ENCODE measurements at regions not wholly inside any gene's neighbourhood (a gene's known extent, or its start where the extent isn't known, plus 50 kb on each side); places are given as distances from the start of the nearest gene placed in this dataset.

- no peak for TF ChIP-seq CTCF (conservative IDR thresholded peaks at IDR 0.05; ENCODE audit: low read depth, low read length)
- no peak for DNase-seq (ENCODE audit: low read depth)
- H3K4me3 ChIP-seq (ENCODE audit: low read depth, low read length) = no peak overlapping the region
These were observed 115.4 kb upstream of the SCAF11 start for GRCh38 chr12:46105735-46106134.

- DNase-seq (ENCODE audit: low read depth) = no peak
- no peak overlapping the region for H3K4me3 ChIP-seq (ENCODE audit: low read depth, low read length)
- TF ChIP-seq CTCF (conservative IDR thresholded peaks at IDR 0.05; ENCODE audit: low read depth, low read length) = no peak
These were observed 113.4 kb upstream of the SCAF11 start for GRCh38 chr12:46103559-46104383.

GRCh38 chr12:46101485-46101869, 111.1 kb upstream of the SCAF11 start:
- no peak for TF ChIP-seq CTCF (conservative IDR thresholded peaks at IDR 0.05; ENCODE audit: low read depth, low read length)
- no peak for DNase-seq (ENCODE audit: low read depth)
- H3K4me3 ChIP-seq (ENCODE audit: low read depth, low read length) = no peak overlapping the region

GRCh38 chr12:46100551-46101484, 110.4 kb upstream of the SCAF11 start:
- no peak for DNase-seq (ENCODE audit: low read depth)
- no peak for TF ChIP-seq CTCF (conservative IDR thresholded peaks at IDR 0.05; ENCODE audit: low read depth, low read length)
- H3K4me3 ChIP-seq (ENCODE audit: low read depth, low read length) = no peak overlapping the region

GRCh38 chr12:46089414-46090162, 99.2 kb upstream of the SCAF11 start:
- TF ChIP-seq CTCF (conservative IDR thresholded peaks at IDR 0.05; ENCODE audit: low read depth, low read length) = no peak
- no peak for DNase-seq (ENCODE audit: low read depth)
- no peak overlapping the region for H3K4me3 ChIP-seq (ENCODE audit: low read depth, low read length)

GRCh38 chr12:46087916-46088439, 97.6 kb upstream of the SCAF11 start:
- no peak for DNase-seq (ENCODE audit: low read depth)
- H3K4me3 ChIP-seq (ENCODE audit: low read depth, low read length) = no peak overlapping the region
- TF ChIP-seq CTCF (conservative IDR thresholded peaks at IDR 0.05; ENCODE audit: low read depth, low read length) = no peak
